Right lobe of liver (tissue), 6 donors: ENCODE measurements at regions not wholly inside any gene's neighbourhood (a gene's known extent, or its start where the extent isn't known, plus 50 kb on each side); places are given as distances from the start of the nearest gene placed in this dataset.

Source experiments
- ATAC-seq, 4 donors: fragments of 200-7000 bp; cut with Tn5 transposase; one replicate each; pipeline ENCODE4 v1.9.1; 2020; ENCODE audit warnings: mild to moderate bottlenecking in 4 of 4, moderate library complexity in 4 of 4
- DNase-seq, 3 donors: peaks; one replicate each; pipeline ENCODE4 v3.0.0-alpha.2; 2020
- H3K27ac ChIP-seq, 3 donors: fragments of 200-600 bp; one replicate each; pipeline ENCODE4 v1.8.0; 2022
- H3K27me3 ChIP-seq, 2 donors: fragments of 200-600 bp; one replicate each; pipeline ENCODE4 v1.8.0; 2022
- H3K36me3 ChIP-seq, 4 donors: fragments of 200-600 bp; sonication (generic) in 1 of 4; one replicate each; pipeline versions ENCODE4 v1.5.1 to v1.8.0; 2017 to 2022; ENCODE audit warnings: control low read depth in 1 of 4
- H3K4me1 ChIP-seq, 4 donors: fragments of 200-600 bp; sonication (generic) in 1 of 4; one replicate each; pipeline versions ENCODE4 v1.5.1 to v1.8.0; 2017 to 2022; ENCODE audit warnings: control low read depth in 1 of 4
- H3K4me3 ChIP-seq, 3 donors: fragments of 200-600 bp; one replicate each; pipeline ENCODE4 v1.8.0; 2022
- H3K9me3 ChIP-seq, 4 donors: fragments of 200-600 bp; sonication (generic) in 1 of 4; one replicate each; pipeline versions ENCODE4 v1.5.1 to v1.8.0; 2017 to 2022; ENCODE audit warnings: control low read depth in 1 of 4
- POLR2A ChIP-seq: fragments of 450-650 bp; IDR thresholded peaks from one replicate; pipeline ENCODE4 v1.6.1; 2017; ENCODE audit warnings: antibody characterized with exemption, mild to moderate bottlenecking
- WGBS: methylation state at CpG from one replicate; pipeline ENCODE4 v1.1.6; 2018; ENCODE audit warnings: low coverage, low lambda C conversion rate; ENCODE audit not compliant: insufficient coverage; ENCODE audit errors: missing lambda C conversion rate; 5-methylcytosine and 5-hydroxymethylcytosine counted together
- intact Hi-C, 2 donors: fragments of 100-400 bp; cut with DNase I; formaldehyde crosslinking; loops; one replicate each; pipeline versions ENCODE4 v1.11.2 to v1.14.1; 2022
- TF ChIP-seq, protein P1 (sequence below), 4 donors: fragments of 200-600 bp in 3 of 4; fragments of 450-650 bp in 1 of 4; IDR thresholded peaks; one replicate each; pipeline versions ENCODE4 v1.5.1 to v1.8.0; 2016 to 2022; ENCODE audit warnings: antibody characterized with exemption in 4 of 4, mild to moderate bottlenecking in 2 of 4
- donor health status: DM: no; HTN: yes; CAD: no.
- donor health status: DM: no; HTN: no; CAD: no.
- donor health status: DM: no; HTN: no; CAD: no.
- donor health status: DM: no; HTN: yes; CAD: no.
- donor health status: DM: no; HTN: yes; CAD: no.

- 74% methylated on average over 8 of the region's 8 CpGs for WGBS
- Histone ChIP-seq H3K36me3 (no peaks in the 10 kb centered on the region), H3K4me3 (no peak overlapping the region), H3K27me3 (no peaks in the 10 kb centered on the region), H3K9me3 (no peaks in the 10 kb centered on the region), H3K4me1 (peaks cover 0 to 3% (median 0%) of the 10 kb centered on the region in 4 donors), H3K27ac (no peak overlapping the region)
- intact Hi-C loops: no loop called here
- ATAC-seq (peak in 1 of 4 donors; percentile 24), DNase-seq (no peak)
- TF ChIP-seq POLR2A: no peak
- TF ChIP-seq, protein P1, sequence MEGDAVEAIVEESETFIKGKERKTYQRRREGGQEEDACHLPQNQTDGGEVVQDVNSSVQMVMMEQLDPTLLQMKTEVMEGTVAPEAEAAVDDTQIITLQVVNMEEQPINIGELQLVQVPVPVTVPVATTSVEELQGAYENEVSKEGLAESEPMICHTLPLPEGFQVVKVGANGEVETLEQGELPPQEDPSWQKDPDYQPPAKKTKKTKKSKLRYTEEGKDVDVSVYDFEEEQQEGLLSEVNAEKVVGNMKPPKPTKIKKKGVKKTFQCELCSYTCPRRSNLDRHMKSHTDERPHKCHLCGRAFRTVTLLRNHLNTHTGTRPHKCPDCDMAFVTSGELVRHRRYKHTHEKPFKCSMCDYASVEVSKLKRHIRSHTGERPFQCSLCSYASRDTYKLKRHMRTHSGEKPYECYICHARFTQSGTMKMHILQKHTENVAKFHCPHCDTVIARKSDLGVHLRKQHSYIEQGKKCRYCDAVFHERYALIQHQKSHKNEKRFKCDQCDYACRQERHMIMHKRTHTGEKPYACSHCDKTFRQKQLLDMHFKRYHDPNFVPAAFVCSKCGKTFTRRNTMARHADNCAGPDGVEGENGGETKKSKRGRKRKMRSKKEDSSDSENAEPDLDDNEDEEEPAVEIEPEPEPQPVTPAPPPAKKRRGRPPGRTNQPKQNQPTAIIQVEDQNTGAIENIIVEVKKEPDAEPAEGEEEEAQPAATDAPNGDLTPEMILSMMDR (IDR thresholded peaks at IDR 0.05): no peak
These were observed 88.1 kb upstream of the IFNGR1 start for GRCh38 chr6:137307163-137307854.

DNA sequence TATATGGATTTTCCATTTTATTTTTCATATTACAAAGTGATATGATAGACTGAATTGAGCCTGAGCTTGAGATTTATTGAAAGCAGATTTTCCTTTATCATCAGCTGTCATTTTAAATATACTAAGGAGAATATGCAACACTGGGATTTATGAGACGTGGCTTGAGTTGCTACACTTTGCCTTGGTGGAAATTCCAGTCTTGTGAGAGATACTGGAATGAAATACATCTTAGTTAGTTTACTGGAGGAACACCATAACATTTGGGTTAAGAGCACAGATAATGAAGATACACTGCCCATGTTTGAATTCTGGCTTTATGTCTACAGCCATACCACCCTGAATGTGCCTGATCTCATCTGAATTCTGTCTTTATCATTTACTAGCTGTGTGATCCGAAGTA, 86.5 kb upstream of the IFNGR1 start:
- TF ChIP-seq POLR2A: no peak
- TF ChIP-seq, protein P1 (IDR thresholded peaks at IDR 0.05): no peak
- H3K9me3 ChIP-seq: no peaks in the 10 kb centered on the region
- no peak for ATAC-seq
- peaks cover 0 to 3% (median 0%) of the 10 kb centered on the region in 4 donors for H3K4me1 ChIP-seq
- no peak overlapping the region for H3K27ac ChIP-seq
- intact Hi-C loops: no loop called here
- no peak for DNase-seq
- H3K27me3 ChIP-seq: no peaks in the 10 kb centered on the region
- H3K4me3 ChIP-seq: no peak overlapping the region
- no peaks in the 10 kb centered on the region for H3K36me3 ChIP-seq
- WGBS: 79% methylated on average over 2 of the region's 2 CpGs

- Histone ChIP-seq H3K9me3 (no peaks in the 10 kb centered on the region), H3K36me3 (no peaks in the 10 kb centered on the region), H3K27ac (no peak overlapping the region), H3K4me3 (no peak overlapping the region), H3K27me3 (no peaks in the 10 kb centered on the region), H3K4me1 (peaks cover 0 to 3% (median under 1%) of the 10 kb centered on the region in 4 donors)
- TF ChIP-seq, protein P1 (IDR thresholded peaks at IDR 0.05): no peak
- TF ChIP-seq POLR2A: no peak
- no peak for DNase-seq
- intact Hi-C loops: no loop called here
- 72% methylated on average over 4 of the region's 4 CpGs for WGBS
- no peak for ATAC-seq
These were observed 85.0 kb upstream of the IFNGR1 start for GRCh38 chr6:137304020-137304780.

GRCh38 chr6:137303441-137303840, 84.3 kb upstream of the IFNGR1 start:
- ATAC-seq (no peak), DNase-seq (no peak)
- Histone ChIP-seq H3K27me3 (no peaks in the 10 kb centered on the region), H3K4me1 (peaks cover 0 to 3% (median 0%) of the 10 kb centered on the region in 4 donors), H3K9me3 (no peaks in the 10 kb centered on the region), H3K27ac (no peak overlapping the region), H3K4me3 (no peak overlapping the region), H3K36me3 (no peaks in the 10 kb centered on the region)
- 90% methylated on average over 2 of the region's 2 CpGs for WGBS
- intact Hi-C loops: no loop called here
- no peak for TF ChIP-seq POLR2A
- TF ChIP-seq, protein P1 (IDR thresholded peaks at IDR 0.05): no peak
